Gastroesophageal sphincter (tissue), 3 donors: ENCODE measurements at regions not wholly inside any gene's neighbourhood (a gene's known extent, or its start where the extent isn't known, plus 50 kb on each side); places are given as distances from the start of the nearest gene placed in this dataset.

Experiments used
- EP300 ChIP-seq: sonication (generic); formaldehyde crosslinking; IDR thresholded peaks from one replicate; pipeline ENCODE4 v1.6.1; 2017; ENCODE audit warnings: antibody characterized with exemption, mild to moderate bottlenecking
- POLR2A ChIP-seq, 2 donors: fragments of 450-650 bp; IDR thresholded peaks; one replicate each; pipeline ENCODE4 v1.6.1; 2017; ENCODE audit warnings: antibody characterized with exemption in 2 of 2, mild to moderate bottlenecking in 2 of 2, moderate library complexity in 1 of 2
- POLR2AphosphoS5 ChIP-seq: sonication (generic); formaldehyde crosslinking; IDR thresholded peaks from one replicate; pipeline ENCODE4 v1.6.1; 2017; ENCODE audit warnings: antibody characterized with exemption
- TF ChIP-seq, protein P1 (sequence below), 4 experiments: fragments of 200-600 bp in 2 of 4; fragments of 450-650 bp in 2 of 4; sonication (generic) in 1 of 4; IDR thresholded peaks; one replicate each; pipeline ENCODE4 v1.5.1; 2017 to 2019; ENCODE audit warnings: antibody characterized with exemption in 4 of 4, mild to moderate bottlenecking in 2 of 4, moderate library complexity in 2 of 4

DNA sequence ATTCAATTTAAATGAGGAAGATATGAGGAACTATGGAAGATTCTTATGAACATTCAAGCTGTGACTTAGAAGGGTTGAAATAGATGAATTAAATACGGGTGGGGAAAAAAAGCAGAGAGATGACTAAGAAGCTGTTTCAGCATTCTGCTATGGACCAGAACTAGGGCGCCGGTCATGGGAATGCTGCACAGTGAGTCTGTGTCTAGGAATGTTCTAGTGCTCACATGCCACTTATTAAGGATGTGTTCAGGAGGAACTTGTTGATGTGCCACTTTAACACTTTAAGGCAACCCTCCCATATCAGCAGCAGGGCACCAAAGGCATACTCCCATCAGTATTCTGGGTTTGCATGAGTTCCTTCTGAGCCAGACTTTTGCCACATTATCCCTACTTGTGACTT, 152.1 kb downstream of the POSTN start:
- TF ChIP-seq, protein P1, sequence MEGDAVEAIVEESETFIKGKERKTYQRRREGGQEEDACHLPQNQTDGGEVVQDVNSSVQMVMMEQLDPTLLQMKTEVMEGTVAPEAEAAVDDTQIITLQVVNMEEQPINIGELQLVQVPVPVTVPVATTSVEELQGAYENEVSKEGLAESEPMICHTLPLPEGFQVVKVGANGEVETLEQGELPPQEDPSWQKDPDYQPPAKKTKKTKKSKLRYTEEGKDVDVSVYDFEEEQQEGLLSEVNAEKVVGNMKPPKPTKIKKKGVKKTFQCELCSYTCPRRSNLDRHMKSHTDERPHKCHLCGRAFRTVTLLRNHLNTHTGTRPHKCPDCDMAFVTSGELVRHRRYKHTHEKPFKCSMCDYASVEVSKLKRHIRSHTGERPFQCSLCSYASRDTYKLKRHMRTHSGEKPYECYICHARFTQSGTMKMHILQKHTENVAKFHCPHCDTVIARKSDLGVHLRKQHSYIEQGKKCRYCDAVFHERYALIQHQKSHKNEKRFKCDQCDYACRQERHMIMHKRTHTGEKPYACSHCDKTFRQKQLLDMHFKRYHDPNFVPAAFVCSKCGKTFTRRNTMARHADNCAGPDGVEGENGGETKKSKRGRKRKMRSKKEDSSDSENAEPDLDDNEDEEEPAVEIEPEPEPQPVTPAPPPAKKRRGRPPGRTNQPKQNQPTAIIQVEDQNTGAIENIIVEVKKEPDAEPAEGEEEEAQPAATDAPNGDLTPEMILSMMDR (IDR thresholded peaks at IDR 0.05): no peak
- TF ChIP-seq POLR2A (IDR thresholded peaks at IDR 0.05): no peak
- peak; percentile 48 for TF ChIP-seq POLR2AphosphoS5
- TF ChIP-seq EP300: no peak
